ENCODE measurements at regions not wholly inside any gene's neighbourhood (a gene's known extent, or its start where the extent isn't known, plus 50 kb on each side); places are given as distances from the start of the nearest gene placed in this dataset.

- TF ChIP-seq TEAD4 (IDR thresholded peaks at IDR 0.05) (no peak), REST (IDR thresholded peaks at IDR 0.05; ENCODE audit: low read depth) (no peak), NFIC (IDR thresholded peaks at IDR 0.05) (no peak), ZBTB7A (IDR thresholded peaks at IDR 0.05; ENCODE audit: low read depth) (no peak), CEBPB (IDR thresholded peaks at IDR 0.05) (no peak), TCF12 (IDR thresholded peaks at IDR 0.05; ENCODE audit: low read depth) (no peak), EGR1 (IDR thresholded peaks at IDR 0.05) (no peak), FOXM1 (IDR thresholded peaks at IDR 0.05; ENCODE audit: borderline replicate concordance, low read depth) (no peak), TAF1 (IDR thresholded peaks at IDR 0.05; ENCODE audit: low read depth) (no peak), CREB1 (IDR thresholded peaks at IDR 0.05; ENCODE audit: low read depth) (no peak), RAD21 (IDR thresholded peaks at IDR 0.05; ENCODE audit: low read depth) (no peak), USF1 (IDR thresholded peaks at IDR 0.05) (no peak), YY1 (IDR thresholded peaks at IDR 0.05; ENCODE audit: low read depth) (no peak), EP300 (IDR thresholded peaks at IDR 0.05; ENCODE audit: borderline replicate concordance) (no peak)
- TF ChIP-seq, protein P1, sequence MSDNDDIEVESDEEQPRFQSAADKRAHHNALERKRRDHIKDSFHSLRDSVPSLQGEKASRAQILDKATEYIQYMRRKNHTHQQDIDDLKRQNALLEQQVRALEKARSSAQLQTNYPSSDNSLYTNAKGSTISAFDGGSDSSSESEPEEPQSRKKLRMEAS (IDR thresholded peaks at IDR 0.05) = no peak
These were observed 350.5 kb upstream of the DPP6 start for GRCh38 chr7:153701678-153702077.

GRCh38 chr7:153772966-153773365 is 279.2 kb upstream of the DPP6 start:
- TF ChIP-seq EP300 (IDR thresholded peaks at IDR 0.05; ENCODE audit: borderline replicate concordance) = no peak

- no peak for TF ChIP-seq NFIC (IDR thresholded peaks at IDR 0.05)
- TF ChIP-seq EP300 (IDR thresholded peaks at IDR 0.05; ENCODE audit: borderline replicate concordance) = no peak
- no peak for TF ChIP-seq CEBPB (IDR thresholded peaks at IDR 0.05)
- TF ChIP-seq REST (IDR thresholded peaks at IDR 0.05; ENCODE audit: low read depth) = no peak
- TF ChIP-seq EGR1 (IDR thresholded peaks at IDR 0.05) = no peak
- no peak for TF ChIP-seq CREB1 (IDR thresholded peaks at IDR 0.05; ENCODE audit: low read depth)
- no peak for TF ChIP-seq RAD21 (IDR thresholded peaks at IDR 0.05; ENCODE audit: low read depth)
- no peak for TF ChIP-seq ZBTB7A (IDR thresholded peaks at IDR 0.05; ENCODE audit: low read depth)
These were observed 244.1 kb upstream of the DPP6 start for GRCh38 chr7:153808117-153808516.

DNA sequence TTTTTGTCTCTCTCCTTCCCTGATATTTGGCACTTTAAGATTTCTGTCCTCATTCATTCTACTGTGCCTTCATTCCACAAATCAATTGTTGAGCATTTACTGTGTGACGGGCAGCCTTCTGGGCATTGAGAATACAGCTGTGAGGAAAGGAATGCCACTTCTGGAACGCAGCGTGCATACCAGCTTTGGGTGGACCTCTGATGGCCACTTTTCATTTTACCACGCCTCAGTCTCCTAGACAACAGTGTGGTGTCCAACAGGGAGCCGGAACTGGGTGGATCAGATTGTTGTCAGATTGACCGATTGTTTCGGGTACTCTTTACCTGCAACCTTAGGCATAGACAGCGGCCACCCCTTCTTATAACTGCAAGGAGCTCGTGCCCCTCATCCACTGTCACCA is 222.7 kb upstream of the DPP6 start:
- TF ChIP-seq EGR1 (IDR thresholded peaks at IDR 0.05) = no peak

GRCh38 chr7:153832160-153832559 is 220.0 kb upstream of the DPP6 start:
- TF ChIP-seq CREB1 (IDR thresholded peaks at IDR 0.05; ENCODE audit: low read depth) = no peak
- no peak for TF ChIP-seq EP300 (IDR thresholded peaks at IDR 0.05; ENCODE audit: borderline replicate concordance)

GRCh38 chr7:153835103-153835502 is 217.1 kb upstream of the DPP6 start:
- TF ChIP-seq TEAD4 (IDR thresholded peaks at IDR 0.05) (no peak), EP300 (IDR thresholded peaks at IDR 0.05; ENCODE audit: borderline replicate concordance) (no peak), CREB1 (IDR thresholded peaks at IDR 0.05; ENCODE audit: low read depth) (no peak), USF1 (IDR thresholded peaks at IDR 0.05) (no peak), YY1 (IDR thresholded peaks at IDR 0.05; ENCODE audit: low read depth) (no peak)

DNA sequence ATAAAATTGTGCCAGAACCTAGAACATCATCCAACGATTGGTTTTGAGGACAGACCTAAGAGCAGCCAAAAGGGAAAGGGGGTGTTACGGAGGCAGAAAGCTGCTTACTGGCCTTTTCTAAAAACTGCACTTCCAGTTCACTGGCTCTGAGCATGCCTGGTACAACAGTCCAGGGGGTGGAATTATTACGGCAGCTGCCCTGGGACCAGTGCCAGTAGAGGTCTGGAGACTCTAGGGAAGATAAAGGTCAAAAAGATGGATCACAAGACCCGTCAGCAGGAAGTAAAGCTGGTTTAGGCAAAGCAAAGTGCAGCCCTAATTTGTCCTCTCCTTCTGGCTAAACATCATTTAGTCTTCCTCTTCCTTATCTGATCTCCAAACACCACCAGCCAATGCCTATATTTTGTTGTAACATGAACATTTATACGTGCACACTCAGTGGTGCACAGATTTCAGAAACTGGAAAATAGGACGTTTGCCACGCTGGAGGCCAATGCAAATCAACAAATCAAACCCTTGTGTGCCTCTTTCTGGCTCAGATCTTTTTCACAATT is 216.4 kb upstream of the DPP6 start:
- TF ChIP-seq EP300 (IDR thresholded peaks at IDR 0.05; ENCODE audit: borderline replicate concordance) (no peak), CREB1 (IDR thresholded peaks at IDR 0.05; ENCODE audit: low read depth) (no peak), YY1 (IDR thresholded peaks at IDR 0.05; ENCODE audit: low read depth) (no peak), NFIC (IDR thresholded peaks at IDR 0.05) (no peak), EGR1 (IDR thresholded peaks at IDR 0.05) (no peak), TEAD4 (IDR thresholded peaks at IDR 0.05) (no peak), CEBPB (IDR thresholded peaks at IDR 0.05) (no peak), FOXM1 (IDR thresholded peaks at IDR 0.05; ENCODE audit: borderline replicate concordance, low read depth) (no peak), TCF12 (IDR thresholded peaks at IDR 0.05; ENCODE audit: low read depth) (no peak), USF1 (IDR thresholded peaks at IDR 0.05) (no peak), REST (IDR thresholded peaks at IDR 0.05; ENCODE audit: low read depth) (no peak), RAD21 (IDR thresholded peaks at IDR 0.05; ENCODE audit: low read depth) (no peak)
- TF ChIP-seq, protein P1 (IDR thresholded peaks at IDR 0.05) = no peak
